ENCODE measurements at regions not wholly inside any gene's neighbourhood (a gene's known extent, or its start where the extent isn't known, plus 50 kb on each side); places are given as distances from the start of the nearest gene placed in this dataset.

- DNase-seq: no peak
These were observed 106.4 kb upstream of the FAM20C start for GRCh38 chr7:85883-86515.

- no peak for DNase-seq
These were observed 105.7 kb upstream of the FAM20C start for GRCh38 chr7:86629-87028.

- DNase-seq: no peak
These were observed 105.3 kb upstream of the FAM20C start for GRCh38 chr7:87047-87446.

DNA sequence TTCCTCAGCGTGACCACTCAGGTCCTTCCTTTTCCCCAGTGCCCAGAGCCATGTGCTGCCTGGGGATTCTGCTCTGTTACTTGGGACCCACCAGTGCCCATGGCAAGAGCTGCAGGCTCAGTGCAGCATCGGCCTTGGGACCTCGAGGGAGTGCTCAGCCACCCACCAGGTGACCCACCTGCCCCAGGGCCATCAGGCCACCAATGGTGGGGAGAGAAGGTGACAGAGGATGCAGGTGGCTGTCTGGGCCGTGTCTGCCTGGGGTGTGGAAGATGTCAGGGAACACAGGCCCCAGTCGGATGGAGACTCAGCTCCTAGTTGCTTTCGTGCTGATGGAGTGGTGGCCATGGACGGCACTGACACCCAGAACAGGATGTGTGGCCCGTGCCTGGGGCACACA is 104.7 kb upstream of the FAM20C start:
- no peak for DNase-seq

GRCh38 chr7:88095-88926 is 104.1 kb upstream of the FAM20C start:
- no peak for DNase-seq

DNA sequence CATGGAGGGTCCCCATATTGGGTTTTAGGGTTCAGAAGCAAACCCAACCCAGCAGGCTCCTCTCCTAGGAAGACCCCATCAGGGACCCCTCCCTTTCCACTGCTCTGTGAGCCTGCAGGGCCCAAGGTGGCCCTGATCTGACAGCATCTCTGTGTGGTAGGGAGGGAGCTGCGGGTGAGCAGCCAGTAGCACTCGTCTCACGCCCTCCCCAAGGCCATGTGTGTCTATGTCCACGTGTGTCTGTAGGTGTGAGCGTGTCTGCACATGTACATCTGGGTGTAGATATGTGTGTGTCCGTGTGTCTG is 103.5 kb upstream of the FAM20C start:
- DNase-seq: no peak

- no peak for DNase-seq
These were observed 102.9 kb upstream of the FAM20C start for GRCh38 chr7:89232-90019.

GRCh38 chr7:90111-91063 is 102.0 kb upstream of the FAM20C start:
- DNase-seq: no peak

- DNase-seq: no peak
These were observed 100.8 kb upstream of the FAM20C start for GRCh38 chr7:91396-92175.

- DNase-seq: no peak
These were observed 100.1 kb upstream of the FAM20C start for GRCh38 chr7:92231-92674.

- no peak for DNase-seq
These were observed 99.3 kb upstream of the FAM20C start for GRCh38 chr7:92888-93672.

GRCh38 chr7:94251-94801 is 98.0 kb upstream of the FAM20C start:
- no peak for DNase-seq

GRCh38 chr7:95180-95862 is 97.0 kb upstream of the FAM20C start:
- DNase-seq: no peak

- DNase-seq: no peak
These were observed 96.5 kb upstream of the FAM20C start for GRCh38 chr7:95863-96260.

- no peak for DNase-seq
These were observed 95.5 kb upstream of the FAM20C start for GRCh38 chr7:96861-97260.

DNA sequence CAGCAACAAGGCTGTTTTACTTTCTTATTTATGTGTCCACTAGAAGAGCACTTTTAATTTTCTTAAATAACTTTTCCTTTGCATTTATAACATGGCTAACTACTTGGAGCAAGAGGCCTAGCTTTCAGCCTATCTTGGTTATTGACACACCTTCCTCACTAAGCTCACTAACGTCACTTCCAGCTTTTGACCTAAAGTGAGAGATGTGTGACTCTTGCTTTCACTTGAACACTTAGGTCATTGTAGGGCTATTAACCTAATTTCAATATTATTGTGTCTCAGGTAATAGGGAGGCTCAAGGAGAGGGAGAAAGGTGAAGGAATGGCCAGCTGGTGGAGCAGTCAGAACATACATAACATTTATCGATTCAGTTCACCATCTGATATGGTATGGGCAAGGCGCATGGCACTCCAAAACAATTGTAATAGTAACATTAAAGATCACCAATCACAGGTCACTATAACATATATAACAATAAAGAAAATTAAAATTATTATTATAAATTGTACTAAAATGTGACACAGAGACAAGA is 95.0 kb upstream of the FAM20C start:
- DNase-seq: no peak

DNA sequence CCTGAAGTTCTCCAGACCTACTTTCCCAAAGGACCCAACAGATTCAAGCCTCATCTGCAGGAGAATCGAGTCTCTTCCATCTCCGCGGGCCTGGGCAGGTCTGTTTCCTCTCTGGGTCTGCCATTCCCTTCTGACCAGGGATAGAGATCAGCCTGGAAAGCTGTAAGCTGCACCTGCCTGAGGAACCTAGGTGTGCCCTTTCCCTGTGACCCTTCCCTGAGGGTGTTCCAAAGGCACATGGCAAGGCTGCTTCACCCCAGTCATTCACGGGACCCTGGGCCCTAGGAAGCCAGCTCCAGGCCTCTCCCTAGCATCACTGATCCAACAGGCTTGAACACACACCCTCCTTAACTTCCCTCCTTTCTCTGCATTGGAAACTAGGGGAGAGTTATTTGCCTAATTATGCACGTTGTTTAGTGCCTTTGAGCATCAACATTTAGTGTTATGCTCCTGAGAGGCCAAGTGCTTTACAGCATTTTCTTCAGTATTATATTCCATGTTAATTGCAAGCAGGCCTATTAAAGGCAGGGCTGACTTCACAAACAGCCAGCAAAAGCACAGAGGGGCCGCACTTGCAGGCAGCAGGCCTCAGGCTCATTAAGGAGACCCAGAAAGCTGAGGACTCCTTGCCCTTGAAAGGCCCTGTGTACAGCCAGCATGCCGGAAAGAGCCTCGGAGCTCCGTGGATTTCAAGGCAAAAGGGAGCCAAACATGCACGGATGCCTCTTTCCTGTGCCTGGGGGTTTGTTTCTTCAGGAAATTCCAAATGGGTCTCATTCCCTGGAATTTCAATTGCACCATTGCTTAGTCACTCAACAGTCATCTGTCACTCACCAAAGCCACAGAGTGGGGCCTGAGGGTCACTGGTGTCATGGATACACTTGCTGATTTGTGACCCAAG is 91.0 kb upstream of the FAM20C start:
- no peak for DNase-seq

DNA sequence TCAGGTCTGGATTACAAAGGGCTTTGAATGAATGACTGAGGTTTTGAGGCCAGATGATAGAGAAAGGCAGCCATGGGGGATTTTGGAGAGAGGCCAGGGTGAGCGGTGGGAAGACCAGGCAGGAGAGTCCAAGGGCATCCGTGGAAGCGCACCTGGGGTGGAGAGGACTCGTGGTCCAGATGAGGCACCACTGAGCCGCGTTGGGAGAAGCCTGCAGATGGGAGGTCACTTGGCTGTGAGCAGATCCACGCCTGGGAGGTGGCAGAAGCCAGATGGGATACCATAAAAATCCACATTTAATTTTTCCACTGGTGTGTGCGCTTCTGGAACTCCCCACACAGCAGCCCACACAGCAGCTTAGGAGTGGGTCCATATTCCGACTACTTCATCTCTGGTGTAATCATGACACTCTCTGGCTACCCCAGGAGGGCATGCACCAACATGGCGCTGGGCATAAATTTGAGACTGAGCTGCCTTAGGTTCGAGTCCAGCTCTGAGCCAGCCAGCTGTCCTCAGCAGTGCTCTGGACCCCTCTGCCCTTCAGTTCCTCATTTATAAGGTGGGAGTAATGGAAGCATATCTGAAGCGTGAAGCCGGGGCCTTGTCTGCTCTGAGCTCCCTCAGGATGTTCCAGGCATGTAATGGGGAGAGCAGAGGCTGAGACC is 90.2 kb upstream of the FAM20C start:
- no peak for DNase-seq
